HG02970 (cell line): ENCODE measurements at regions not wholly inside any gene's neighbourhood (a gene's known extent, or its start where the extent isn't known, plus 50 kb on each side); places are given as distances from the start of the nearest gene placed in this dataset.

ENCODE experiments used
- ATAC-seq: cut with Tn5 transposase; IDR thresholded peaks from one replicate; pipeline ENCODE4 v1.9.1; 2021; ENCODE audit warnings: mild to moderate bottlenecking, moderate library complexity, moderate number of reproducible peaks; ENCODE audit not compliant: unreplicated experiment, low FRiP score

DNA sequence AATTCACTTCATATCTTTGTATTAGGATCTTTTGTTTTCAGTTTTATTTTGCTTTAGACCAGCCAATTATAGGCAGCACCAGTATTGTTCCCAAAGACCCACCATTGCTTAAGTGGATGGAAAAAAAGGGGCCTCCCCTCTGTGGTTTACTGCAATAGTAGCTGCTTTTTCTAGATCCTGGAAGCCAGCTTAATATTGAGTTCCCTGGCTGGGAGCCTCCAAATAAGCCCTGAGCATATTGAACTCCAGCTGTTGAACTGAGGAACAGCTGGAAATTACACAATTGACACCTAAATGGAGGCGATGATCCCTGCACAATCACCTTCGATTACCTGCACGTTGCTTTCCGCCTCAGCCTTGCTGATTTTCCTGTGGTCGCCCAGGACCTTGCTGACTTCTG lies 576.0 kb downstream of the SOX6 start:
- no peak for ATAC-seq

DNA sequence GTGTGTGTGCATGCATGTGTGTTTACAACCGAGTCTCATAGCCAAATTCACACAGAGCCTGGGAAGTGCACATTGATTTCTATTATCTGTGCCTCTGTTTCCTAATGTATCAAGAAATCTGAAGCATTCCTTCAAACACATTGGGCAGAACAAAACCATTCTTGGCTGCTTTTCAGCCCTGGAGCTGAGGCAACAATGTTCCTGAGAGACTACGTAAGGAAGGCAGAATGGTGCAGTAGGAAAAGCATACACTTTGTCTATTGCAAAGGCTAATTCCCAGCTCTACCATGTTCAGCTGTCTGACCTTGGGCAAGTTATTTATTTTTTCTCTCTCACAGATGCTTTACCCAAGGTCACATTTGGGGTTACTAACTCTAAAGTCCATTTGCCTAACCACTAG lies 575.5 kb downstream of the SOX6 start:
- ATAC-seq = no peak

- ATAC-seq = no peak
Measured at GRCh38 chr11:15783619-15784018, 572.7 kb downstream of the SOX6 start.

- no peak for ATAC-seq
Measured at GRCh38 chr11:15793043-15793996, 563.0 kb downstream of the SOX6 start.

DNA sequence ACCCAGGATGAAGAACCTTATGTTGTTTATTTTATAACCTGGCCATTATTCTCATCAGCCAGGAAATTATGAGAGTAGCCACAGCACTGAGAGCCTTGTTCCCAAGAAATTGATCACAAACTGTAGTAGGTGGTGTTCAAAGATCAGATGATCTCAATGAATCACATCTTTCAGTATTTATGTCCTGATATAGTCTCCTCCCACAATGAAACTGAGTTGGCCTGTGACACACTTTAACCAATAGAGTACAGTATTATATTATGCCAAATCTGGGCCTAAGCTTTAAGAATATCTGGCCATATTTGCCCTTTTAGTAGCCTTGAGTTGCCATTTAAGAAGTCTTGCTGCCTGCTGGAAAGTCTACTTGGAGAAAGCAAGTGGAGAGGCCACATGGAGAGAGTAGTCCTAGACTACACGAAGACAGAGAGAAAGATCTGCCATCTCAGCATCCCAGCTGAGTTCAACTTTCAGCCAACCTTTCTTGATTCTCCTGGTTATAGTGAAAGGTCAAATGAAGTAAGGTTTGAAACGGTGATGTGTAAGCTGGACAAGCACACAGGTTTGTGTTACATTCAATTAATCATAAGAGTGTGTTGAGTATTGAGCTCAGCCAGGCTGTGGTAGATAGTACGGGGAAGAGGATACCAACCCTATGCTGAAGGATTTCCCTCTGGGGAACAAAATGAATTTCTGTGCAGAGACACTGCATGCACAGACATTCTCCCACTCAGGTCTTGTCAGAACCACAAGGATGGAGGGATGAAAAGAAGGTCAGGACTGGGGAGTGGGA lies 561.8 kb downstream of the SOX6 start:
- ATAC-seq = no peak

GRCh38 chr11:15795378-15795777 lies 561.0 kb downstream of the SOX6 start:
- no peak for ATAC-seq

DNA sequence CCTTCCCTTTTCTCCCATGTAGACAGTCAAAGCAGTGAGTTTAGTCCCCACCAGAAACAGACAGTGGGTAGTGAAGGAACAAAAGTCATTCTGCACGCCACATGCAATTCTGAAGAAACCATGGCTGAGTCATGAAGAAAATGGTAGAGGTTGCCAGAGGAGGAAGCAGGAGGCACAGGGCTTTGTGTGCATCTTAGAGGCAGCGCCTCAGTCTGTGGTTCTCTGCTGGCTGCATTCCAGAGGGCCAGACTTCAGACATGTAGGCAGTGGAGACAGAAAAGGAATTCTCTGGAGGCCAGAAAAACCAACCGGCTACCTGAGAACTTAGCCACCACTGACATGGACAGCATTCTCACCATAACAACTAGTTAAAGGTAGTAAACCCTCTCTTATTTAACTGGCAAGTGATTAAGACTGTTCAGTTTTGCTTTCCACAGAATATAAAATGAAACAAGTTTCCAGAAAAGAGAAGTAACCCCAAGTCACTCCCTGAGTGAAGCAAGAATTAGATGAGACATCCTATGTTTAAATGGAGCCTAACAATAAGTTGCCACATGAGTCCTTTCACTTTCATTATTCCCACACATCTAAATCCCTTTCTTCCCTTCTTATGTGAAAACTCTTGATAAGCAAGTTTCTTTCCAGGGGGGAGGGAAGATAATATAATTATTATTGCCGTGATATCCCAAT lies 556.1 kb downstream of the SOX6 start:
- ATAC-seq = no peak

GRCh38 chr11:15801126-15801525 lies 555.2 kb downstream of the SOX6 start:
- ATAC-seq = no peak

GRCh38 chr11:15801616-15802015 lies 554.7 kb downstream of the SOX6 start:
- no peak for ATAC-seq

DNA sequence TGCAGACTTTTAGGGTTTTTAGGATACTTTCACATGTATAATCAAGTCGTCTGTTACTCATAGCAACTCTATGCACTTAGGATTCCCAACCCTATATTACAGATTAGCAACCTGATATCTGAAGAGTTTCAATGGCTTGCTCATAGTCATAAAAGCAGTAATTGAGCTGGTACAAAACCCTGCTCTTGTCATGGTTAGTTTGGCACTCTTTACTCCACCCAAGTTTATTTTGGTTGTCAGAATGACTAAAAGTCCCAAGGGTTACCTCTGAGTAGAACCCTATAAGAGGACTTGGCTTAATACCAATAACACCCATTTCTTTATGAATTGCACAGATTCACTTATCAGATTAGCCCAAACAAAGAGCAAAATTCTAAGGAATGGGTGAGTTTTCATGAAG lies 550.6 kb downstream of the SOX6 start:
- ATAC-seq = no peak

DNA sequence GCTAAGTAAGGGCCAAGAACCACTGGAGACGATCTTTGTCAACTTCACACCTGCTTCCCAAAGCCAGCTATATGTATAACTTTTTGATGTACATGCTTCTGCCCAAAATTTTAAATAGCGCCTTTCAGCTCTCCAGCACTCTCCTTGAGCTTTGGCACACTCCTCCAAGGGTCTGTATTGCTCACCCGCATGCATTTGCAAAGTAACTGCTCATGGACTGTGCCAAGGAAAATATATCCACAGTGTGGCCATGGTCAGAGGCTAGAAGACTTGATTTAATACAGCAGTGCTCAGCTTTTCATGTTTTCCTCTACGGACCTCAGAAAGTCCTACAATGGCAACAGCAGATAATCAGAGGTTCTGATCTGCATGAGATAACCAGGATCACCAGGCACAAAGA lies 550.1 kb downstream of the SOX6 start:
- ATAC-seq = no peak

DNA sequence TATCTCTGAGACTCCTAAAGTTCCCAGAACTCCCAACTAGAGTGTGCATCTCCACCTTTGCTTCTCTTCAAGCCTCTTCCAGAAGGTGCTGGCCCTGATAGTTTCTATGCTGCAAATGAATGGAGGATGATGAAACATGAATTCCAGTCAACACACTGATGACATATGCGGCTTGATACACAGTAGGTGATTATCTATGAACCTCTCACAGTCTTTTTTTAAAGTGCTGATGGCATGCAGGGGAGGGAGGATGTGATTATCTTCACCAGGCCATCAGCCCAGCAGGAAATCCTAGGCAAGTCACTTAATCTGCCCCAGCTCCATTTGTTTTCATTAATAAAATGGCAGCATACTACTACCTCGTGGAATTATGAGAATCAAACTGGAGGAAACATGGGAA lies 548.5 kb downstream of the SOX6 start:
- ATAC-seq = no peak

DNA sequence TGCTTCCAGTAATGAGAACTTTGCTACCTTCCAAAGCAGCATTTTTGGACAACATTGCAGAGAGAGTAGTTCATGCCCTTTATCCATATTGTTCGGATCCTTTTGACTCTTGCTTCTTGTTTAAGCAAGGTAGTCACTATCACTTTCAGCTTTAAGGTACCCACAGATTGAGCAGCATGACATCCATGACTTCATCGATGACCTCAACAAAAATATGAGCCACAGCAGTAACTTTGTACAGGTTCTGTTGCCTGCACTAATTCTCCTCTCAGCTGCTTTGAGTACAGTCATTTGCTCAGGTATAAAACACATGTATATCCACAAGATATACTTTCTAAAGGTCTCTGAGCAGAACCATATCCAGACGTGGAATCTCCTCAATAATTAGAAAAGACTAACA lies 546.3 kb downstream of the SOX6 start:
- ATAC-seq = no peak

- no peak for ATAC-seq
Measured at GRCh38 chr11:15810525-15810924, 545.8 kb downstream of the SOX6 start.

- no peak for ATAC-seq
Measured at GRCh38 chr11:15815246-15816195, 540.8 kb downstream of the SOX6 start.

- no peak for ATAC-seq
Measured at GRCh38 chr11:15816260-15816871, 540.0 kb downstream of the SOX6 start.

DNA sequence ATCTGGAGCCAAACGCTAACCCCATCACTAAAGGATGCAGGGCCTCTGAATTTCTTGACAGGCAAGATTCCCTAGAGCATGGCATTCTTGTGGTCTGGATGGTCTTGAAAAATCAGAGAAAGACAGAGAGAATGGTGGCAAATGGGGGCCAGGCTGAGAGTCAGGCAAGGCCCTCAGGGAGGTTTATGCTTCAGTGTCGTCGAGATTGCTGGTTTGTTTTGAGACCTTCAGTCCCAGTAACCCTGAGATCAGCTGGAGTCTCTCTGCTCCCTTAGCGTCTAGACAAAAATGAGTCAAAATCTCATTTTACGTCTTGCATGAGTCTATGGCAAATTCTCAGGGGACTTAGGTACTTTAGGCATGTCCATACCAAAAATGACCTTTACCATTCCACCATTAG lies 539.3 kb downstream of the SOX6 start:
- ATAC-seq = no peak

GRCh38 chr11:15818132-15818842 lies 538.1 kb downstream of the SOX6 start:
- ATAC-seq = no peak
